GM12891 (cell line): ENCODE measurements at regions not wholly inside any gene's neighbourhood (a gene's known extent, or its start where the extent isn't known, plus 50 kb on each side); places are given as distances from the start of the nearest gene placed in this dataset.
"Not testable (repeated sequence)": the region's sequence is repeated elsewhere in the genome, so short reads cannot be mapped to it uniquely, and the experiment has no call there.

Source experiments
- DNase-seq: peaks from one replicate; pipeline ENCODE4 v3.0.0; 2011; ENCODE audit warnings: low spot score; ENCODE audit not compliant: insufficient read length
- FAIRE-seq: peaks from 2 replicates; lab custom pipeline; 2011; peaks lifted over from hg19 to GRCh38; lab: Jason Lieb, UNC
- PAX5 ChIP-seq: IDR thresholded peaks from 2 replicates; pipeline ENCODE4 v1.6.1; 2011; ENCODE audit warnings: low read length, moderate library complexity, mild to moderate bottlenecking; ENCODE audit not compliant: insufficient read depth, severe bottlenecking
- POLR2A ChIP-seq: IDR thresholded peaks from 2 replicates; pipeline ENCODE4 v1.6.1; 2011; ENCODE audit warnings: low read depth, low read length, control low read depth
- POLR2AphosphoS5 ChIP-seq: IDR thresholded peaks from 2 replicates; pipeline ENCODE4 v1.6.1; 2011; ENCODE audit warnings: low read depth, low read length, control low read depth
- POU2F2 ChIP-seq: IDR thresholded peaks from 2 replicates; pipeline ENCODE4 v1.6.1; 2011; ENCODE audit warnings: low read depth, mild to moderate bottlenecking, control low read depth, low read length, moderate library complexity
- SPI1 ChIP-seq: IDR thresholded peaks from 2 replicates; pipeline ENCODE4 v1.6.1; 2011; ENCODE audit warnings: low read depth, low read length, control low read depth
- TAF1 ChIP-seq: IDR thresholded peaks from 2 replicates; pipeline ENCODE4 v1.6.1; 2011; ENCODE audit warnings: low read depth, low read length, control low read depth

DNA sequence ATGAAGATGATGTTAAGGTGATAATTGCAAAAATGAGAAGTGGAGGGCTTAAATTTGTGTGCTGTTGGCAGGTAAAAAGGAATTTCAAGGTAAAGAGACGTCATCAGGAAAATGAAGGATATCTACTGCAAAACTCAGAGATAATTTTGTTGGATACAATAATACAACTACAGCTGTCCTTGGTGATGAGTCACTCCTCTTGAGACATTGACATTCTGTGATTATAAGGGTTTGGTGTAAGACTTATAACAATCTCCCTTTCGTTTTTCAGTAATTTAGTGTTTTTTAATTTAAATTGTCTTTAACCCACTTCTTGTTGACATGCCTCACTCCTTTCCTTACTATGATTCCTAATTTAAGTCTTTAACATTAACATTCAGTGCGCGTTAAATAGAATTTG, 1074.1 kb upstream of the SLIT2 start:
- no peak for DNase-seq
- TF ChIP-seq SPI1 (no peak), POU2F2 (no peak), POLR2AphosphoS5 (no peak), POLR2A (no peak), TAF1 (no peak), PAX5 (no peak)
- no peak for FAIRE-seq

DNA sequence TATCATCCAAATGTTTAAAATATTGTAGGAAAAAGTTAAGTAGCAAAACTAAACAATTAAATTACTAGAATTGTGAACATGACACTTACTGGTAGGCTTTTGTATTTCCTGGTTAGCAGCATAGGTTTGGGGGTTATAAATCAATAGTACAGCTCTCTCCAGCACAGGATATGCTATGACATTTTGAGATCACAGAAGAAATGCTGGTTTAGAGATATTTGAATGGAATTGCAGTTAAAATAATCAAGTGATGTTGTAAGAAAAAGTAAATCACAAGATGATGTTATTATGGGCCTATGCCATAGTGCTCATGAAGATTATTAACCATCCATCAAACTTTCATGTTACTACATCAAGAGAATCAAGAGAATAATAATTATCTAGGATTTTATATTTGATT, 1079.9 kb upstream of the SLIT2 start:
- no peak for FAIRE-seq
- DNase-seq = no peak
- no peak for TF ChIP-seq POLR2AphosphoS5
- TF ChIP-seq SPI1 = no peak
- no peak for TF ChIP-seq PAX5
- TF ChIP-seq POLR2A = no peak
- TF ChIP-seq POU2F2 = no peak
- no peak for TF ChIP-seq TAF1

DNA sequence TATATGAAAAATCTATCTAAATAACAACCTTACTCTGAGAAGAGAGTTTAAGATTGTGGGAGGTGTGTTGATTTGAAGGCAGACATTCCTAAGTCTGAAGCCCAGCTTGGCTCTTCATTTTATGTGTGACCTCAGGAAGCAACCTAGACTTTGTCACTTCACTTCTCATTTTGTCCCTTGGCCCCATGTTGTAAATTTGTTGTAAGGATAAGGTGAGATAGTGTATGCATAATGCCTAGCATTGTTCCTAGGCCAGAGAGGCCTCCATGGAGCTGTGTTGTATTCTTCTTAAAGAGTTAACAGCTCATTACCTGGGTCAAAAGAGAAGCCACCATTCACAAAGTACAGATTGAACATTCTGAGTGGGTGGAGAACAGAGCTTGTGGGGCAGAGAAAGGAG, 1084.4 kb upstream of the SLIT2 start:
- FAIRE-seq (no peak), DNase-seq (no peak)
- TF ChIP-seq POU2F2 = no peak

DNA sequence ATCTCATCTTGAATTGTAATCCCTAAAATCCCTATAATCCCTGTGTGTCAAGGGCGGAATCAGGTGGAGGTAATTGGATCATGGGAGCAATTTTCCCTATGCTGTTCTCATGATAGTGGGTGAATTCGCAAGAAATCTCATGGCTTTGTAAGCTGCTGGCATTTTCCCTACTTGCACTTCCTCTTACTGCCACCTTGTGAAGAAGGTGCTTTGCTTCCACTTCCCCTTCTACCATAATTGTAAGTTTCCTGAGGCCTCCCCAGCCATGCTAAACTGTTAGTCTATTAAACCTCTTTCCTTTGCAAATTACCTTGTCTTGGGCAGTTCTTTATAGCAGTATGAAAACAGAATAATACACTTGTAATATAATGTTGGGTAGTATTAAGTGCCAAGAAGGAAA, 1087.4 kb upstream of the SLIT2 start:
- FAIRE-seq (no peak), DNase-seq (no peak)
- TF ChIP-seq SPI1 (peak; percentile 89), TAF1 (no peak)

DNA sequence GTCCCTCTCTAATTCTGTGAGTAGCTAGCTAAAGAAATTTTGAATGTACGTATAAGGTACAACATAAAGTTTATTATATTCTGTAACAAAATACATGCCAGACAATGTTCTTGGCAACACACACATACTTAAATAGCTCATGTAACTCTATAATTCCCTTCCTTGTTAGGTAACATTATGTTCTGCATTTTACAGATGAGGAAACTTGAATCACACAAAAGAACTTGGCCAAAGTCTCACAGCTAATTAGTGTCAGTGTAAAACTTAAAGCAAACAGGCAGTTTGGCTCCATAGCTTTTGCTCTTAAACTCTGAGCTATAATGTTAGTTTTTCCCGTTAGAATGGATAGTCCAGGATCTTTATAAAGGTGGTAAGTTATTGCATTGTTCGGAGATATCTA, 1091.8 kb upstream of the SLIT2 start:
- TF ChIP-seq POLR2AphosphoS5 (no peak), POLR2A (no peak), PAX5 (no peak), POU2F2 (no peak), SPI1 (no peak), TAF1 (no peak)
- DNase-seq = no peak
- FAIRE-seq = no peak

DNA sequence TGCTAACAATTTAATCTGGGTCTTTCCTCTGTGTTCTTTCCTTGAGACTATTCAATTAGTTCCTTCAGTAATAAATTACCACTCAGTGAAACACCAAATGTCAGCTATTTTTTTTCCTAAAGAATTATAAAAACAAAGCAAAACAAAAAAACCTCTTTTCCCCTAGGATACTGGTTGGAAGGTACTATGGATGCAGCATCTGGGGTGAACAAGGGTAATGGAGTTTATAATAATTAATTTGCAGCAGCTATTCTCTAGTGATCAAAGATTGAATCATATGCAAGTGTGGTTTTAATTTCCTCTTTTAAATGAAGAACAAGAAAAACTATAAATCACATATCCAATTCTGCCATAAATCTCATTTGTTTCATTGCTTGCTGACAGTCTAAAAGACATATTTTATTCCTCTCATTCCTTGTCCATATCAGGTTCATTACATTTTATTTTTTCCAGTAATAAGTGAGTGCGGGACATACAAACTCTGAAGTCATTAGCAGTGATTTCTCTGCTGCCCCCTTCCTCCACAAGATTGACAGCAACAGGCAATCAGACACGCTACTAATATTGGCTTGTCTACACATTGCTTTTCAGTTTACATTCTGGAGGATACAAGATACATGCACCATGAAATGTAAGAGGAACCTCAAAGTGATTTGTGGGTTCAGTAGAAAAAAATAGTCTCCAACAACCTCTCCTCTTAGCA, 1093.4 kb upstream of the SLIT2 start:
- DNase-seq (no peak), FAIRE-seq (no peak)
- TF ChIP-seq POLR2A = no peak
- no peak for TF ChIP-seq POU2F2
- TF ChIP-seq SPI1 = no peak
- TF ChIP-seq TAF1 = no peak
- no peak for TF ChIP-seq POLR2AphosphoS5

DNA sequence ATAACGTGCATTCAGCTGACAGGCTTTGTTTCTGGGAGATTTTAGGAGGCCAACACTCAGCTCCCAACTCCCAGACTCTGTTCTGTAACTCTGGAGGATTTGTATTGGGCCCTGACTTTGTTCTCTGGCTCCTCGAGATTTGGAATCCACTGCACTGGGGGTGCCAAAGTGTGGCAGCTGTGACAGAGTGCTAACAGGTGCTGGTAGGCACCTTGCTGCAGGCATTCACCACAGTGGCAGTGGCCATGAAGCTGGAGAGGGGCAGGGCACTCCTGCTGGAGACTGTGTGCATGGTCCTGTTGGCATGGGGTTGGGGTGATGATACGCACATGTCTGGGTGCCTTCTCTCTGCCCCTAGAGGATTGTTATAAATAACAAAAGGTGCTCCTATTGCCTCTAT, 1094.9 kb upstream of the SLIT2 start:
- FAIRE-seq (no peak), DNase-seq (no peak)
- TF ChIP-seq POLR2AphosphoS5 = no peak
- TF ChIP-seq TAF1 = no peak
- TF ChIP-seq POU2F2 = no peak

DNA sequence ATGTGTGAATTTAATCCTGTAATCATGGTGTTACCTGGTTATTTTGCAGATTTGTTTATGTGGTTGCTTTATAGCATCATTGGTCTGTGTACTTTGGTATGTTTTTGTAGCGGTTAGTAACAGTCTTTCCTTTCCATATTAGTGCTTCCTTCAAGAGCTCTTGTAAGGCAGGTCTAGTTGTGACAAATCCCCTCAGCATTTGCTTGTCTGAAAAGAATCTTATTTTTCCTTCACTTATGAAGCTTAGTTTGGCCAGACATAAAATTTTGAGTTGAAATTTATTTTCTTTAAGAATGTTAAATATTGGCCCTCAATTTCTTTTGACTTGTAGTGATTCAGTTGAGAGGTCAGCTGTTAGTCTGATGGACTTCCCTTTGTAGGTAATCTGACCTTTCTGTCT, 1096.1 kb upstream of the SLIT2 start:
- no peak for DNase-seq
- TF ChIP-seq SPI1 (no peak), TAF1 (no peak), POLR2AphosphoS5 (no peak), PAX5 (no peak), POU2F2 (no peak), POLR2A (no peak)
- FAIRE-seq = no peak

DNA sequence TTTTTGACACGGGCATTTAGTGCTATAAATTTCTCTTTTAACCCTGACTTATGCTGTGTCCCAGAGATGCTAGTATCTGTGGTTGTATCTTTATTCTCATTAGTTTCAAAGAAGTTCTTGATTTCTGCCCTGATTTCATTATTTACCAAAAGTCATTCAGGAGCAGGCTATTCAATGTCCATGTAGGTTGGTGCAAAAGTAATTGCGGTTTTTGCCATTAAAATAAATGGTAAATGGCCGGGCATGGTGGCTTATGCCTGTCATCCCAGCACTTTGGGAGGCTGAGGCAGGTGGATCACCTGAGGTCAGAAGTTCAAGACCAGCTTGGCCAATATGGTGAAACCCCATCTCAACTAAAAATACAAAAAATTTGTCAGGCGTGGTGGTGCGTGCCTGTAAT, 1097.4 kb upstream of the SLIT2 start:
- not testable (repeated sequence) for FAIRE-seq, DNase-seq

DNA sequence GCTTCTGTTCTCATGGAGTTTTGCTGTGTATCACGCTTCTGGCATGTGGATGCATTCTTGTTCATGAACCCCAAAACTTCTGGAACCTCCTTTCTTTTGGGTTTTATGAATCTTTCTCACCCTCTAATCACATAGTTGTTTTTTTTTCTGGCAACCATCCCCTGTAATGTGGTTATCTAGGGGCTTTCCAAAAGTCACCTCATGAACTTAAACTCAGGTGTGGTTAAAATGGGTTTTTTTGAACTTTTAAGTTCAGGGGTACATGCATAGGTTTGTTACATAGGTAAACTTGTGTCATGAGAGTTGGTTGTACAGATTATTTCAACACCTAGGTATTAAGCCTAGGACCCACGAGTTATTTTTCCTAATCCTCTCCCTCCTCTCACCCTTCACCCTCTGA, 1099.4 kb upstream of the SLIT2 start:
- FAIRE-seq (no peak), DNase-seq (no peak)
- TF ChIP-seq PAX5 (no peak), TAF1 (no peak), POLR2AphosphoS5 (no peak), SPI1 (no peak), POU2F2 (no peak), POLR2A (no peak)

DNA sequence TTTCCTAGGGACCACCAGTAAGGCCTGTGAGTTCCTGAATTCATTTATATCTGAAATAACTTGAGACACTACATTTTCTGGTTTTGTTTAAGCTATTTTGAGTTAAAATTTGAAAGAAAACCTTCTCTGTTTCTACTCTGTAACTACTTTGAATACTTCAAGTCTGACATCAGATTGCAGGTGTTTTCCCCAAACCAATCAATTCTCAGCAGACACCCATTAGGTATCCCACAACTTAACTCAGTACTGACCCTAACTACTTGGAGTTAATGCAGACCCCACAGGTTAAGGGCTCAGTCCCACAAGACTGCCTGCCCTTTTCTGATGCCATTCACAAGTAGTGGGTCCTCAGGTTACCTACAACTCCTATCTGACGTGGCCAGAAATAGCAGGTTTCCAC, 1100.0 kb upstream of the SLIT2 start:
- no peak for FAIRE-seq
- no peak for DNase-seq
- TF ChIP-seq SPI1 (no peak), POU2F2 (no peak), TAF1 (no peak), POLR2A (no peak), POLR2AphosphoS5 (no peak), PAX5 (no peak)
